Stimulated activated memory B cell treated with anti-CD40 and anti-IgM and Interleukin-4, amounts not matched to agents 10 μg/mL and 1 μg/mL and 100 μg/mL, for 72 hours (primary cell): ENCODE measurements at regions not wholly inside any gene's neighbourhood (a gene's known extent, or its start where the extent isn't known, plus 50 kb on each side); places are given as distances from the start of the nearest gene placed in this dataset.

Experiments
- ATAC-seq: fragments of 150-1000 bp; cut with Tn5 transposase; 2 replicates; pipeline ENCODE4 v1.10.0; 2021
- H3K27ac Mint-ChIP-seq: one replicate; pipeline ENCODE4 v1.8.0; 2022; ENCODE audit warnings: mild to moderate bottlenecking, mixed read lengths
- H3K27me3 Mint-ChIP-seq: one replicate; pipeline ENCODE4 v1.8.0; 2022; ENCODE audit warnings: mixed read lengths
- H3K36me3 Mint-ChIP-seq: one replicate; pipeline ENCODE4 v1.8.0; 2022; ENCODE audit warnings: mixed read lengths
- H3K4me1 Mint-ChIP-seq: one replicate; pipeline ENCODE4 v1.8.0; 2022; ENCODE audit warnings: mixed read lengths
- H3K4me3 Mint-ChIP-seq: one replicate; pipeline ENCODE4 v1.8.0; 2022; ENCODE audit warnings: mild to moderate bottlenecking, moderate library complexity, mixed read lengths
- H3K9me3 Mint-ChIP-seq: one replicate; pipeline ENCODE4 v1.8.0; 2022; ENCODE audit warnings: mixed read lengths

- Mint-ChIP-seq H3K9me3 (no peaks in the 10 kb centered on the region), H3K27me3 (no peaks in the 10 kb centered on the region), H3K36me3 (no peaks in the 10 kb centered on the region), H3K4me3 (no peak overlapping the region), H3K27ac (no peak overlapping the region), H3K4me1 (no peaks in the 10 kb centered on the region)
- no peak for ATAC-seq
These were observed 54.4 kb upstream of the PIK3R1 start for GRCh38 chr5:68161156-68161555.

- no peak overlapping the region for H3K27ac Mint-ChIP-seq
- H3K27me3 Mint-ChIP-seq: no peaks in the 10 kb centered on the region
- H3K9me3 Mint-ChIP-seq: no peaks in the 10 kb centered on the region
- ATAC-seq: no peak
- H3K4me3 Mint-ChIP-seq: no peak overlapping the region
- no peaks in the 10 kb centered on the region for H3K4me1 Mint-ChIP-seq
- H3K36me3 Mint-ChIP-seq: no peaks in the 10 kb centered on the region
These were observed 56.2 kb upstream of the PIK3R1 start for GRCh38 chr5:68159224-68159951.

GRCh38 chr5:68155940-68156339, 59.6 kb upstream of the PIK3R1 start:
- ATAC-seq: no peak
- no peak overlapping the region for H3K27ac Mint-ChIP-seq
- no peaks in the 10 kb centered on the region for H3K27me3 Mint-ChIP-seq
- no peaks in the 10 kb centered on the region for H3K4me1 Mint-ChIP-seq
- no peaks in the 10 kb centered on the region for H3K36me3 Mint-ChIP-seq
- H3K9me3 Mint-ChIP-seq: no peaks in the 10 kb centered on the region
- H3K4me3 Mint-ChIP-seq: no peak overlapping the region

- no peaks in the 10 kb centered on the region for H3K36me3 Mint-ChIP-seq
- no peak for ATAC-seq
- no peaks in the 10 kb centered on the region for H3K9me3 Mint-ChIP-seq
- H3K27ac Mint-ChIP-seq: no peak overlapping the region
- no peak overlapping the region for H3K4me3 Mint-ChIP-seq
- peaks cover 2% of the 10 kb centered on the region for H3K4me1 Mint-ChIP-seq
- H3K27me3 Mint-ChIP-seq: no peaks in the 10 kb centered on the region
These were observed 61.3 kb upstream of the PIK3R1 start for GRCh38 chr5:68154119-68154857.

GRCh38 chr5:68151812-68152211, 63.7 kb upstream of the PIK3R1 start:
- no peak for ATAC-seq
- Mint-ChIP-seq H3K4me1 (peaks cover 22% of the 10 kb centered on the region), H3K9me3 (no peaks in the 10 kb centered on the region), H3K27me3 (no peaks in the 10 kb centered on the region), H3K4me3 (no peak overlapping the region), H3K27ac (no peak overlapping the region), H3K36me3 (no peaks in the 10 kb centered on the region)

GRCh38 chr5:68149189-68149588, 66.4 kb upstream of the PIK3R1 start:
- no peak overlapping the region for H3K27ac Mint-ChIP-seq
- H3K36me3 Mint-ChIP-seq: no peaks in the 10 kb centered on the region
- peaks cover 25% of the 10 kb centered on the region for H3K4me1 Mint-ChIP-seq
- ATAC-seq: no peak
- no peak overlapping the region for H3K4me3 Mint-ChIP-seq
- H3K27me3 Mint-ChIP-seq: no peaks in the 10 kb centered on the region
- H3K9me3 Mint-ChIP-seq: peaks cover 1% of the 10 kb centered on the region

- Mint-ChIP-seq H3K36me3 (no peaks in the 10 kb centered on the region), H3K4me1 (peaks cover 28% of the 10 kb centered on the region), H3K27me3 (no peaks in the 10 kb centered on the region), H3K9me3 (peaks cover 3% of the 10 kb centered on the region), H3K27ac (peak overlapping the region; percentile 17), H3K4me3 (no peak overlapping the region)
- ATAC-seq: no peak
These were observed 67.5 kb upstream of the PIK3R1 start for GRCh38 chr5:68148096-68148495.

GRCh38 chr5:68147659-68148058, 67.9 kb upstream of the PIK3R1 start:
- peaks cover 28% of the 10 kb centered on the region for H3K4me1 Mint-ChIP-seq
- H3K4me3 Mint-ChIP-seq: no peak overlapping the region
- H3K27ac Mint-ChIP-seq: peak overlapping the region; percentile 17
- H3K9me3 Mint-ChIP-seq: peaks cover 3% of the 10 kb centered on the region
- no peaks in the 10 kb centered on the region for H3K36me3 Mint-ChIP-seq
- no peak for ATAC-seq
- no peaks in the 10 kb centered on the region for H3K27me3 Mint-ChIP-seq

- Mint-ChIP-seq H3K4me3 (peak overlapping the region; percentile 21), H3K27me3 (no peaks in the 10 kb centered on the region), H3K9me3 (peaks cover 3% of the 10 kb centered on the region), H3K36me3 (no peaks in the 10 kb centered on the region), H3K27ac (peak overlapping the region; percentile 71), H3K4me1 (peaks cover 30% of the 10 kb centered on the region)
- peak; percentile 71 for ATAC-seq
These were observed 74.1 kb upstream of the PIK3R1 start for GRCh38 chr5:68141494-68141893.

- H3K4me1 Mint-ChIP-seq: peaks cover 30% of the 10 kb centered on the region
- H3K9me3 Mint-ChIP-seq: peaks cover 3% of the 10 kb centered on the region
- H3K36me3 Mint-ChIP-seq: no peaks in the 10 kb centered on the region
- peak overlapping the region; percentile 71 for H3K27ac Mint-ChIP-seq
- H3K27me3 Mint-ChIP-seq: peaks cover 1% of the 10 kb centered on the region
- H3K4me3 Mint-ChIP-seq: no peak overlapping the region
- ATAC-seq: no peak
These were observed 74.8 kb upstream of the PIK3R1 start for GRCh38 chr5:68140763-68141162.

GRCh38 chr5:68139611-68140441, 75.7 kb upstream of the PIK3R1 start:
- peaks cover 30% of the 10 kb centered on the region for H3K4me1 Mint-ChIP-seq
- no peak overlapping the region for H3K4me3 Mint-ChIP-seq
- peaks cover 3% of the 10 kb centered on the region for H3K9me3 Mint-ChIP-seq
- H3K27ac Mint-ChIP-seq: no peak overlapping the region
- H3K36me3 Mint-ChIP-seq: no peaks in the 10 kb centered on the region
- peaks cover 11% of the 10 kb centered on the region for H3K27me3 Mint-ChIP-seq
- no peak for ATAC-seq

- Mint-ChIP-seq H3K36me3 (no peaks in the 10 kb centered on the region), H3K4me3 (no peak overlapping the region), H3K4me1 (peaks cover 24% of the 10 kb centered on the region), H3K9me3 (no peaks in the 10 kb centered on the region), H3K27me3 (peaks cover 12% of the 10 kb centered on the region), H3K27ac (no peak overlapping the region)
- ATAC-seq: no peak
These were observed 77.9 kb upstream of the PIK3R1 start for GRCh38 chr5:68137511-68138140.

GRCh38 chr5:68134669-68135313, 80.8 kb upstream of the PIK3R1 start:
- Mint-ChIP-seq H3K4me3 (no peak overlapping the region), H3K9me3 (no peaks in the 10 kb centered on the region), H3K27ac (no peak overlapping the region), H3K27me3 (peaks cover 12% of the 10 kb centered on the region), H3K36me3 (no peaks in the 10 kb centered on the region), H3K4me1 (peaks cover 9% of the 10 kb centered on the region)
- no peak for ATAC-seq

- ATAC-seq: no peak
- H3K4me3 Mint-ChIP-seq: no peak overlapping the region
- peaks cover 3% of the 10 kb centered on the region for H3K4me1 Mint-ChIP-seq
- no peaks in the 10 kb centered on the region for H3K9me3 Mint-ChIP-seq
- no peaks in the 10 kb centered on the region for H3K36me3 Mint-ChIP-seq
- peaks cover 12% of the 10 kb centered on the region for H3K27me3 Mint-ChIP-seq
- no peak overlapping the region for H3K27ac Mint-ChIP-seq
These were observed 81.4 kb upstream of the PIK3R1 start for GRCh38 chr5:68134033-68134668.
